ENCODE measurements at regions not wholly inside any gene's neighbourhood (a gene's known extent, or its start where the extent isn't known, plus 50 kb on each side); places are given as distances from the start of the nearest gene placed in this dataset.

DNA sequence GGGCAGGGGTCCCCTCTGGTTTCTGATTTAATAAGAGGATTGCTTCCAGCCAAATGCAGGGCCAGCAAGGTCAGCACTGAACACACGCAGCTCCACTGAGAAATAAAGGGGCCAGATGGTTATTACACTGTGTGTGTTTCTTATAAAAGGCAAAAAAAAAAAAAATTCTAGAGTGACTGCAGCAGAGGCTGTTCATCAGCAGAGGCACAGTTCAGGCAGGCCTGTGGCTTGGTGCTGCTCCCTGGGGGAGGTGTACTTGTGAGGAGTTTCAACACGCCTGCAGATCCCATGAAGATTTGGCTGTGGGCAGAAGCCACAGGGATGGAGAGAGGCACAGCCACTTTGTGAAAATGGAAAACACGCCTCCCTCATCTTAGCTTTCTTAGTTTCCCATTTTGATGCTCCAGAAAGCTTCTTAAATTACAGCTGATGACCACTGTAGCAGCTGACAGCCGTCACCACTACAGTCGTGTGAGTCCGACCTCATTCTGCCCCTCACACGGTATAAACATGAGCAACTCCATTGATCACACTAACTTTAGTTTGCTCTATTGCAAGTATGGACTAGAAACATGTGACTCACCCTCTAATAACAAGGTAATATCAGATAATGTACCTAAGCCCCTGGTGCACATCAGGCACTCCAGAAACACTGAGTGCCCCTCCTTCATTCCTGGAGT, 726.5 kb upstream of the RAB6C start:
- no peak for DNase-seq (ENCODE audit: low read depth)

DNA sequence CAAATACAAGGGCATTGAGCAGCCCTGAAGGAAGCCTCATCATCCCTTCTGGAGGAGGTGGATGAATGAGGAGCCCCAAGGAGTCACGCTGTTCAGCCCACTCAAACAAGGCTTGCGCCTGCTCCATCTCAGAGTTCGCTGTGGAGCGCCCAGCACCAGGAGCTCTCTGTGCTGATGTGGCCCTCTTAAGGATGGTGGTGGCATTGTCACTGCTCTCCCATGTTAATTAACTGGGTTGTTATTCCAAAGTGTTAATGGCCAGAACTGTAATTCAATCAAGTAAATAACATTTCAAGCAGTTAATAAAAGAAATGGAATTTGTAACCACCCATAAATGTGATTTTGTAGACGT, 726.0 kb upstream of the RAB6C start:
- no peak for DNase-seq (ENCODE audit: low read depth)

- DNase-seq (ENCODE audit: low read depth), result no peak
These were observed 724.7 kb upstream of the RAB6C start for GRCh38 chr2:129254718-129255117.

DNA sequence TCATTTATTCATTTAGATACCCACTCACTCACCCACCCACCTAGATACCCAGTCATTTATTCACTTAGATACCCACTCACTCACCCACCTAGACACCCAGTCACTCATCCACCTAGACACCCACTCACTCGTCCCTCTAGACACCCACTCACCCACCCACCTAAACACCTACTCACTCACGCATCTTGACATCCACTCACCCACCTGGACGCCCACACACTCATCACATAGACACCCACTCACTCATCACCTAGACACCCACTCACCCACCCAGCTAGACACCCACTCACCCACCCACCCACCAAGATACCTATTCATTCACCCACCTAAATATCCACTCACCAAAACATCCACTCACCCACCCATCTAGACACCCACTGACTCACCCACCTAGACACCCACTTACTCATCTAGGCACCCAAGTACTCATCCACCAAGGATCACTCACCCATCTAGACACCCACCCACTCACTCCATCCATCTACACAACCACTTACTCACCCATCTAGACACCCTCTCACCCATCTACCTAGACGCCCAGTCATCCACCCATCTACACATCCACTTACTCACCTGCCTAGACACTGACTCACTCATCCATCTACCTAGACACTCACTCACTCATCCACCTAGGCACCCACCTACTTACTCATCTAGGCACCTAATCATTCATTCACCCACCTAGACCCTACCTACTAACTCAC, 723.7 kb upstream of the RAB6C start:
- DNase-seq (ENCODE audit: low read depth), result no peak

DNA sequence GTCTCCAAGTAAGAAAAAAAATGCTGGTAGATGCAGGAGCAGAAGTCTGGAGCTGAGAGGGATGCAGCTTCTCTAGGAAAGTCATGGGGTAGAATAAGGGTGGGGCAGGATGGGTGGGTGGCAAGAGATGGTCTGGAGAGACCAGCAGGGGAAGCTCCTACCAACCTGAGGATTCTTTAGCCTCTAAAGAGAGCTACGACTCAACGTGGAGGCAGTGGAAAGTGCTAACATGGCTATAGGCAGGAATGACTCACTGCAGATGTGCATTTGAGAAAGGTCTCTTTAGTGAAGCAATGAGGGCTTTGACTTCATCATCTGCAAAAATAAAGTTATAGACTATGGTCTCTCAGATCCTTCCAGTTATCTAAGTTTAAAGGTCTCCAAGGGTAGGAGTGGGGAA, 722.8 kb upstream of the RAB6C start:
- no peak for DNase-seq (ENCODE audit: low read depth)

DNA sequence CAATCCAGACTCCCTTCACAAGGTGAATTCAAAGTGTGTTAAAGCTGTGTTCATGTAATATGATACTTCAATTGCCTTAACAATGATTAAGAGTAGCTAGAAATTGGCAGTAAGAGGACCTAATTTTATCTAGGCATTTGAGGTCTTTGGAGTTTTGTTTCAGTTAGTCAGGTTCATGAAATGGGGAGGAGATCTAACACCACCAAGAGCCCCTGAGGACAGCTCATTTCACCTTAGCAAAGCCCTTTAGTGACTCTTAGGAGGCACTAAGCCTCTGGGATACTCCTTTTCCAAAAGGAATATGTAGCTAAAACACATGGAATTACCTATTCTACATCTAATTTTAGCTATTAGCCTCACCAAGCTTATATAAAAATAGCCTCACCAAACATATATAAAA, 716.5 kb upstream of the RAB6C start:
- DNase-seq (ENCODE audit: low read depth), result no peak

DNA sequence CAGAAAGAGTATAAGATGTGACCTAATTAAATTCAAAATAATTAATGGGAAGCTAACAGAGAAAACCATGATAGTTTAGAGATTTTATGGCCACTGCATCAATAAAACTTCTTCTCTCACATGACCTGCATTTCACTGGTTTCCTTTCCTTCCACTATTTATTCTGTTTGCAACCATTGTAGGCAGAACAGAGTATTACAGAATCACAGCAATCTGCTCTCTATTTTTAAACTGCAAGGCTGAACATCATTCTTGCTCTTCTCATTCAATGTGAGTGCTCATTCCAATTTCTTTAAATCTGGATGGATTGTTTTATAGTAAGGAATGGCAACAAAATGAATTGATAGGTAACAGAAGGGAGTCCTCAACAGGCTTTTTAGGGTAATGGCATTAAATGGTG, 715.5 kb upstream of the RAB6C start:
- DNase-seq (ENCODE audit: low read depth), result no peak

- DNase-seq (ENCODE audit: low read depth), result no peak
These were observed 711.9 kb upstream of the RAB6C start for GRCh38 chr2:129267559-129267958.

DNA sequence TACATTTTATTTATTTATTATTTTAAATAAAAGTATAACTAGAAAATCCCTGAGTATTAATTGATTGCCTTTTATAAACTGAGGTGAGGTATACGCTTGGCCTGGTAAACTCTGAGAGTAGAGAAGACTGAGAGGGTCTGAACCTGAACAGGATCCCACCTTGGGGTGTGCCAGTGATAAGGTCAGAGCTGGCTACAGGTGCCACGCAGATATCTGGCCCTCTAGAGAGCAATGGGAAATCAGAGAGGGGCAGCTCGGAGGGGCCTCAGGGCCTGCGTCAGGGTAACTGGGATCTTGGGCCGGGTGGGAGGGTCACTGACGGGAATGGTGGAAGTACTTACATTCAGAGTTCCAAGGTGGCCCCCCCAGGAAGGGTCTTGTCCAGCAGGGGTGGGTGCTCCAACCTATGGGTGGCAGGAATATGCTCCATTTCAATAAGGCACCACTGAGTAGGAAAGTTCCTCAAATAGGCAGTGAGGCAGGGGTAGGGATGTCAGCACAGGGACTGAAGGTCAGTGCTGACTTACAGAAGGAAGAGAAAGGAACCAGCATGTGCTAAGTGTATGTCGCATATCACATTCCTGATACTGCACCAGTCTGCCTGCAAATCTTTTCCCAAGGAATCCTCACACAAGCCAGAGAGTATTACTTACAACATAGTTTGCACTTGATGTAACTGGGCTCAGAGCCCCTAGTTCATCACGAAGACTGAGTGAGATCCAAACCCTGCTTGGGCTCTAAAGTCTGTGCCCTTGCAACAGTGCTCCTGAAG, 706.0 kb upstream of the RAB6C start:
- no peak for DNase-seq (ENCODE audit: low read depth)

- DNase-seq (ENCODE audit: low read depth), result no peak
These were observed 705.4 kb upstream of the RAB6C start for GRCh38 chr2:129274038-129274415.

- no peak for DNase-seq (ENCODE audit: low read depth)
These were observed 704.5 kb upstream of the RAB6C start for GRCh38 chr2:129274918-129275317.

DNA sequence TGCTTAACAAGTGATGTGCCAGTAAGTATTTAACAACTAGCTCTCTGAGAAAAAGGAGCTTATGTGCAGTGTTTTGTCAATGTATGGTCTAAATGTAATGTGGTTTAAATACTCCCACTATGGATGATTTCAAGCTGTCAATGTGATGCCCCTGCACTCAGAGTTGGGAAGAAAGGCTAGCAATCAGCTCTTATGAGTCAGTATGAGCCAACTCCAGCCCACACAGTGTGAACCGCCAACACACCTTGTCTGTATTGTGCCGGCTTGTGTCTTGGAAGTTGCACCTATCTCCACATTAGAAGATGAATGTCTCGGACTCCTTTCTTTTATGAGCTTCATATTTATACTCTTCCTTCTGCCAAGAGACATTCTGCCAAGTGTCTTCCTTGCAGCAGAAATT, 703.8 kb upstream of the RAB6C start:
- DNase-seq (ENCODE audit: low read depth), result no peak

DNA sequence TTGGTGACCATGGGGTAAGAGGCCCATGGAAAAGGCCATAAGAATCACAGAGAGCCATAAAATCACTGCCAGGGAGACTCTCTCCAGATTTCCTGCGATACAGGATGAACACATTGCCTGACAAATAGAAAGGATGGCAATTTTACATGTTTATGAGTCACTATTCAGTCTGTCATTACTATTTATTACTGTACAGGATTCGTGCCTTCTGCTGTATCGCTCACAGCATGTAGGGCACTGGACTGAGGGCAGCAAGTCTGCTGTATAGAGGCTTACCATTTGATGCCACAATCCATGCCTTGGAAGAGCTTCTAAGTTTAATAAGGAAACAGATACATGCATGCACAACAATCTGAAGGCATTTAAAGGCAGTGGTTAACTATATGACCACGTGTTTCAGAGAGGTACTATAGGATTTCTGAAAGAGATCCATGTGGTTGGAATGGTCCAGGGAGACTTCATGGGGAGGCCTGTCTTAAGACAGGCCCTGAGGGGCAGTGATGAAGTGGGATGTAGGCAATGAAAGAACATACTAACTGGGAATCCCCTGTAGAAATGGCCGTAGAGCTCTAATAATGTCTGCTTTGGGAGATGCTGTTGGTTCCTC, 702.4 kb upstream of the RAB6C start:
- no peak for DNase-seq (ENCODE audit: low read depth)

- DNase-seq (ENCODE audit: low read depth), result no peak
These were observed 701.9 kb upstream of the RAB6C start for GRCh38 chr2:129277585-129277981.

- DNase-seq (ENCODE audit: low read depth), result no peak
These were observed 697.5 kb upstream of the RAB6C start for GRCh38 chr2:129281791-129282530.

DNA sequence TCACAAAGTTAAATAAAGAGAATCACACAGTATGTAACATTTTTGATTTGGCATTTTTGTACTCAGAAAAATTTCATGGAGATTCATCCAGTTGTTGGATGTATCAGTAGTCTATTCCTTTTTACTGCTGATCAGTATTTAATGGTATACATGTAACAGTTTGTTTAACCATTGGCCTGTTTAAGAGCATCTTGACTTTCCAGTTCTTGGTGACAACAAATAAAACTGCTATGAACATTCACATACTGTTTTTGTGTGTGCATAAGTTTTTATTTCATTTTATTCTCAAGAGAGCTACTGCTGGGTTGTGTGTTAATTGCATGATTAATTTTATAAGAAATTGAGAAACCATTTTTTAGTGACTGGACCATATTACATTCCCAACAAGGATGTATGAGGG, 694.5 kb upstream of the RAB6C start:
- DNase-seq (ENCODE audit: low read depth), result no peak

DNA sequence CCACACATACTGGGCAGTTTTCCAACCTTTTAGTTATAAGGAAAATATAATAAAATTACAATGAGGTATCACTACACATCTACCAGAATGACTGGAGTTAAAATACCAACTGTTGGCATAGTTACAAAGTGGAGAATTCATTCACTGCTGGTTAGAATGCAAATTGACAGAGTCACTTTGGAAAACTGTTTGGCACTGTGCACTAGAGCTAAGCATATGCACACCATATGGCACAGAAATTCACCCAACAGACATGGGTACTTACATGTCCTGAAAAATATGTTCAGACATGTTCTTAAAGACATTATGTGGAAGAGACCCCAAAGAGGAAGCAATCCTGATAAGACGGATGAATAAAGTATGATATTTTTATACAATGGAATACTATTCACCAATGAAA, 686.1 kb upstream of the RAB6C start:
- no peak for DNase-seq (ENCODE audit: low read depth)

- no peak for DNase-seq (ENCODE audit: low read depth)
These were observed 683.1 kb upstream of the RAB6C start for GRCh38 chr2:129296396-129296795.

DNA sequence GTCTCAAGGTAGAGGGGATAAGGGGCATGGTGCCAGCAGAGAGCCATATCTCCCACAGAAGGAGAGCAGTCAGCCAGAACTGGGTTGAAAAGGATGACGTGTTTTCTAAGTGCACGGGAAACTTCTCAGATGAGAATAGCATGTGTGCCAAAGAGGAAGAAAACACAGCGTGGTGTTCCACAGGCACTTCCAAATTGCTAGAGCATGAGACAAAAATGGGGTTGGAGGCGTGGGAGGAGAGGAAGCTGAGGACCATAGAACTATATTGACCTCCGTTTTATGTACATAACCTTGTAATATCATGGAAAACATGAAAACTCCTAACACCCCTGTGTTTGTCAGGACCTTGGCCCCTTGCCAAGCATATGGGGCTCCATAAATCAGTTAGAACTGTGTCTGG, 682.7 kb upstream of the RAB6C start:
- DNase-seq (ENCODE audit: low read depth), result no peak

DNA sequence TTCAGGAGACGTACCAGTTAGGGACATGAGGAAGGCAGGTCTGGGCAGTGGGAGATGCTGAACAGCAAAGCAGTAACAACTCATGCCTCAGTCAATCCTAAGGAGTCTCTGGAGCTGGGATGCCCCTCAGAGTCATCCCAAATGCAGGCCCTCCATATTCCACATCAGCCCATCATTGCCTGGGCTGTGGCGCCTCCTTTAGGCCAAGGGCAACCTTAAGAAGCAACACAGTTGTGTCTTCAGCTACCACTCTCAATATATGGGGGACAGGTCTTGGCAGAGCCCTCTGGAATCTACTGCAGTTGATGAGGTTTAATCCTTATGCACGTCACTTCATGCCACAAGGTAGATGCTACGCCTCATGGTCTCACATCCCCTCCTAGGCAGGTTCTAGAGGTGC, 682.0 kb upstream of the RAB6C start:
- no peak for DNase-seq (ENCODE audit: low read depth)

- no peak for DNase-seq (ENCODE audit: low read depth)
These were observed 680.1 kb upstream of the RAB6C start for GRCh38 chr2:129299338-129299737.

GRCh38 chr2:129299756-129300155, 679.7 kb upstream of the RAB6C start:
- no peak for DNase-seq (ENCODE audit: low read depth)
